Skeletal muscle satellite cell (primary cell): ENCODE measurements at regions not wholly inside any gene's neighbourhood (a gene's known extent, or its start where the extent isn't known, plus 50 kb on each side); places are given as distances from the start of the nearest gene placed in this dataset.
"Not testable (repeated sequence)": the region's sequence is repeated elsewhere in the genome, so short reads cannot be mapped to it uniquely, and the experiment has no call there.

Experiments
- H3K27me3 ChIP-seq: 2 replicates; pipeline ENCODE4 v1.7.0; 2013; ENCODE audit warnings: low read length; ENCODE audit not compliant: control insufficient read depth, insufficient read depth
- H3K36me3 ChIP-seq: 2 replicates; pipeline ENCODE4 v1.7.0; 2013; ENCODE audit warnings: mild to moderate bottlenecking, control low read depth, low read length; ENCODE audit not compliant: insufficient read depth
- H3K4me1 ChIP-seq: 2 replicates; pipeline ENCODE4 v1.7.0; 2013; ENCODE audit warnings: low read length; ENCODE audit not compliant: control insufficient read depth, insufficient read depth
- H3K4me2 ChIP-seq: 2 replicates; pipeline ENCODE4 v1.7.0; 2013; ENCODE audit warnings: mild to moderate bottlenecking, low read length
- H3K4me3 ChIP-seq: 2 replicates; pipeline ENCODE4 v1.7.0; 2013; ENCODE audit warnings: low read length
- H3K9ac ChIP-seq: 2 replicates; pipeline ENCODE4 v1.7.0; 2013; ENCODE audit warnings: mild to moderate bottlenecking, low read depth, low read length, moderate library complexity
- H3K9me3 ChIP-seq: replicated peaks from 2 replicates; pipeline ENCODE4 v1.7.0; 2013; ENCODE audit warnings: mild to moderate bottlenecking, control low read depth, low read length

DNA sequence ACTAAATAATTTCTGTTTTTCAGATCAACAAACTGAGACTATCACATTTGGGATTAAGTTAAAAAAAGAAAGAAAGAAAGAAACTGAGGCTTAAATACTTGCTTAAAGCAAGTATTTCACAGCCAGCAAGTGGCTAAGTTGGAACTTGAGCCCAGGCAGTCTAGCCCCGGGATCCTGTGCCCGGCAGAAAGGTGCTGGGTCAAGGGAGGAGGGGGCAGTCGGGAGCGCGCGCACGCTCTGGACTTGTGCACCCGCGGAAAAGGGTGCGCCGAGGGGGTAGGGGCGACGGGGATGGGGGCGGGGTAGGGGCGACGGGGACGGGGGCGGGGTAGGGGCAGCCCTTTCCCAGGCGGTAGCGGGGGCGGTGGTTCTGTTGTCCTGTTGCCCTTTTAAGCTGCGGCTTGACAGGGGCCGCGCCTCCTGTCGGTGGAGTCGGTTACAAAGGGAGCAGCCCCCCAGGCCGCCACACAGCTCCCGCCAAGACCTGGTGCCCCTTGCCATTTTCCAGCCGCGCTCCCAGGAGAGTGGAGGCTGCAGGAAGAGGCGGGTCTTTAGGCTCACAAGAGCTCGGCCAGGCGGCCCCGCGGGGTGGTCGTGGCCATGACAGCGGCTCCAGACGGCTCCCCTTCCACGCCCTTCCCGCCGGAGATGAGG lies 60.6 kb downstream of the GOLGA8T start:
- not testable (repeated sequence) for H3K4me1 ChIP-seq, H3K4me2 ChIP-seq, H3K27me3 ChIP-seq, H3K36me3 ChIP-seq, H3K9ac ChIP-seq, H3K9me3 ChIP-seq, H3K4me3 ChIP-seq

DNA sequence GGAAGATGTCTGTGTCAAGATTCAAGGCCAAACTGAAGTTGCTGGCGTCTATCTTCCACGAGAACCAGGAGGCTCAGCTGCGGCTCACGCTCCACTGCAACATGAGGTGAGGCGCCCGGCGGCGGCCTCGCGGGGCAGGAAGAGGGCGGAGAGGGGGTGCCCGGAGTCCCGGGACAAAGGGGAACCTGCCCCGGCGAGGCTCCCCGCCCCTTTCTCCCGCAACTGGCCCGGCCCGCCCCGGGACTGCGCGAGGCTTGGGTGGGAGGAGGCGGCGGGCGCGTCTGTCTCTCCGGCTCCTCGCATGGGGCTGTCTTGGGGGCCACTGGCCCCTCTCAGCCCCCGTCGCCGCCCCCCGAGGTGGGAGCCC lies 61.1 kb downstream of the GOLGA8T start:
- not testable (repeated sequence) for H3K9ac ChIP-seq, H3K4me1 ChIP-seq, H3K4me3 ChIP-seq, H3K9me3 ChIP-seq, H3K27me3 ChIP-seq, H3K36me3 ChIP-seq
- H3K4me2 ChIP-seq, result peak overlapping the region; percentile 41

DNA sequence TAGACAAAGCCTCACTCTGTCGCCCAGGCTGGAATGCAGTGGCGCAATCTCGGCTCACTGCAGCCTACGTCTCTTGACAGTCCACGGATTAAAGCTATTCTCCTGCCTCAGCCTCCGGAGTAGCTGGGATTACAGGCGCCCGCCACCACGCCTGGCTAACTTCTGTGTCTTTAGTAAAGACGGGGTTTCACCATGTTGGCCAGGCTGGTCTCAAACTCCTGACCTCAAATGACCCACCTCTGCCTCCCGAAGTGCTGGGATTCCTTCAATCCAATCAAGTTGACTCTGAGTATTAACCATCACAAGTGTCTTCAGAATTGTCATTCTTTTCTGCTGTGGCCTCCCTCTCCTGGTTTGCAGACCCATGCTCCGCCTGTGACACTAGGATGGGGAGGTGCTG lies 61.9 kb downstream of the GOLGA8T start:
- H3K9me3 ChIP-seq, H3K4me3 ChIP-seq, H3K9ac ChIP-seq, H3K36me3 ChIP-seq, H3K27me3 ChIP-seq, H3K4me1 ChIP-seq, H3K4me2 ChIP-seq: not testable (repeated sequence)

DNA sequence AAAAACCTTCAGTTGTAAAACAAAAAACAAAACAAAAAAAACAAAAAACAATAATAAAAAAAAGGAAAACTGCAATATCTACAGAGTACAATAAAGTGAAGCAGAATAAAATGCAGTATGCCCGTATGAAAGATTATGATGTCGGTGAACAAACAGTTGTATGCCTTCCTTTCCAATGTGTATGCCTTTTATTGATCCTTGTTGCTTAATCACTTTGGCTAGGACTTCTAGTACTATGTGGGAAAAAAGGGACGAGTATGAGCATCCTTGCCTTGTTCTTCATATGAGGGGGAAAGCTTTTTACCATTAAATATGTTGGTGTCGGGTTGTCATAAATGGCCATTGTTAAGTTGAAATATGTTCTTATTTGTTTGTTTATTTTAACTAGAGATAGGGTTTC lies 66.7 kb downstream of the GOLGA8T start:
- H3K9me3 ChIP-seq, H3K9ac ChIP-seq, H3K36me3 ChIP-seq, H3K4me1 ChIP-seq, H3K4me2 ChIP-seq, H3K27me3 ChIP-seq, H3K4me3 ChIP-seq: not testable (repeated sequence)

- not testable (repeated sequence) for H3K36me3 ChIP-seq, H3K4me1 ChIP-seq, H3K27me3 ChIP-seq, H3K4me3 ChIP-seq, H3K4me2 ChIP-seq, H3K9ac ChIP-seq, H3K9me3 ChIP-seq
These were observed 78.9 kb downstream of the GOLGA8T start for GRCh38 chr15:30213733-30214132.

DNA sequence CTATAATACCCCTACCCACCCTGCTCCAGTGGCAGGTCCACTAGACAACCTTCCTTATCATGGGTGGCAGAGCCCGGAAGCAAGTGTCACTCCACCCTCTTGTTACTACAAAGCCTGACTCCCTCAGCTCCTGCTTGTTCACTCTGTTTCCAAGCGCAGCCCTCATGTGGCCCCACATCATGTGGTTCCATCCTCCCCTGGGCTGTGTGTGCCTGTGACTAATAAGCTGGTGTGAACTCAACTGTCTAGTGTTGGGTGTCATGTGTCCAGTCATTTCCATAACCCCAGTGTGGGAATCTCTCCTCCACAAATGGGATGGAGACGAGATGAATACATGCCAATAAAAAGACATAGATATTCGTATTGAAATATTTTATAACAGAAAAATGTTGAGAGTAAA lies 87.0 kb downstream of the GOLGA8T start:
- H3K9ac ChIP-seq, H3K27me3 ChIP-seq, H3K4me1 ChIP-seq, H3K9me3 ChIP-seq, H3K4me3 ChIP-seq, H3K36me3 ChIP-seq, H3K4me2 ChIP-seq: not testable (repeated sequence)

- H3K9me3 ChIP-seq, H3K9ac ChIP-seq, H3K36me3 ChIP-seq, H3K4me3 ChIP-seq, H3K4me2 ChIP-seq, H3K4me1 ChIP-seq, H3K27me3 ChIP-seq: not testable (repeated sequence)
These were observed 88.1 kb downstream of the GOLGA8T start for GRCh38 chr15:30222798-30223591.

- not testable (repeated sequence) for H3K4me1 ChIP-seq, H3K9ac ChIP-seq, H3K36me3 ChIP-seq, H3K9me3 ChIP-seq, H3K4me2 ChIP-seq, H3K4me3 ChIP-seq, H3K27me3 ChIP-seq
These were observed 90.5 kb downstream of the GOLGA8T start for GRCh38 chr15:30225233-30225891.

GRCh38 chr15:30261432-30262141 lies 126.7 kb downstream of the GOLGA8T start:
- not testable (repeated sequence) for H3K4me1 ChIP-seq, H3K4me2 ChIP-seq, H3K9ac ChIP-seq, H3K4me3 ChIP-seq, H3K36me3 ChIP-seq, H3K9me3 ChIP-seq, H3K27me3 ChIP-seq

DNA sequence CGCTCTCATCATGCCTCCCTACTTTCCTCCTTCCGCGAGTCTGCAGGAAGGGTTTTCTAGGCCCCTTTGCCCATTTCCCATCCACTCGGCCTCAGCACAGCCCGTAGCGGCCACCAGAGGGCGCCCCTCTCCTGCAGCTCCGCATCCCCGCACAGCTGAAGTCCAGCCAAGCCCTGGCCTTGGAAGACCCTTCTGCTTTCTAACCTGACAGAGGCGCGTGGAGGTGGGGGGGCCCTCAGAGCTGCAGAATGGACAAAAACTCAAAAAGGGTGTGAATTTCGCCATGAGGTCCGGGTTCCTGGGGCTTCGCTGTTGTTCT lies 127.2 kb downstream of the GOLGA8T start:
- H3K9ac ChIP-seq, H3K4me1 ChIP-seq, H3K4me3 ChIP-seq, H3K36me3 ChIP-seq, H3K27me3 ChIP-seq, H3K4me2 ChIP-seq, H3K9me3 ChIP-seq: not testable (repeated sequence)

- H3K9ac ChIP-seq, H3K9me3 ChIP-seq, H3K36me3 ChIP-seq, H3K4me2 ChIP-seq, H3K27me3 ChIP-seq, H3K4me1 ChIP-seq, H3K4me3 ChIP-seq: not testable (repeated sequence)
These were observed 129.1 kb downstream of the GOLGA8T start for GRCh38 chr15:30264000-30264399.
